K562 (cell line): ENCODE measurements at regions not wholly inside any gene's neighbourhood (a gene's known extent, or its start where the extent isn't known, plus 50 kb on each side); places are given as distances from the start of the nearest gene placed in this dataset.

Experiments
- CBX8 ChIP-seq: fragments of 200-600 bp; sonication (generic); IDR thresholded peaks from 2 replicates; pipeline ENCODE4 v1.6.1; 2012; ENCODE audit warnings: borderline replicate concordance, mixed run types, low read depth, mild to moderate bottlenecking, moderate library complexity, mixed read lengths, low read length, control low read depth, inconsistent platforms; ENCODE audit not compliant: poor library complexity, severe bottlenecking; ENCODE audit errors: extremely low read depth
- CEBPZ ChIP-seq: fragments of 150-350 bp; IDR thresholded peaks from 2 replicates; pipeline ENCODE4 v1.6.1; 2014; ENCODE audit warnings: low read depth, mild to moderate bottlenecking, low read length, borderline replicate concordance
- CTBP1 ChIP-seq: fragments of 450-650 bp; IDR thresholded peaks from 2 replicates; pipeline ENCODE4 v1.6.1; 2016; ENCODE audit warnings: borderline replicate concordance
- NRF1 ChIP-seq, 2 experiments: fragments of 450-650 bp; IDR thresholded peaks in 1 of 2; conservative IDR thresholded peaks in 1 of 2; 2 replicates each; pipeline ENCODE4 v1.6.1; 2014; ENCODE audit warnings: mild to moderate bottlenecking in 2 of 2
- POLR2A ChIP-seq: fragments of 450-650 bp; conservative IDR thresholded peaks from 2 replicates; pipeline ENCODE4 v1.6.1; 2016
- TAF1 ChIP-seq: IDR thresholded peaks from 2 replicates; pipeline ENCODE4 v1.6.1; 2011; ENCODE audit warnings: mild to moderate bottlenecking, low read length, moderate library complexity; ENCODE audit not compliant: insufficient read depth, control insufficient read depth, severe bottlenecking; ENCODE audit errors: extremely low read depth
- TRIM28 ChIP-seq: fragments of 450-650 bp; IDR thresholded peaks from 2 replicates; pipeline ENCODE4 v1.6.1; 2017
- TF ChIP-seq, protein P1 (sequence below), 3 experiments: IDR thresholded peaks in 2 of 3; conservative IDR thresholded peaks in 1 of 3; 2 replicates each; pipeline ENCODE4 v1.5.1; 2011 to 2012; ENCODE audit warnings: low read length in 3 of 3, mild to moderate bottlenecking in 3 of 3, control low read depth in 2 of 3, improper control_type of control experiment in 1 of 3, inconsistent platforms in 1 of 3, low read depth in 1 of 3, mixed read lengths in 1 of 3, moderate library complexity in 1 of 3; ENCODE audit not compliant: insufficient read depth in 2 of 3
- TF ChIP-seq, protein P2 (sequence below), 2 experiments: fragments of 450-650 bp in 1 of 2; sonication (generic) in 1 of 2; formaldehyde crosslinking in 1 of 2; IDR thresholded peaks in 1 of 2; conservative IDR thresholded peaks in 1 of 2; 2 replicates each; pipeline versions ENCODE4 v1.6.1 to v1.8.1; 2016 to 2023; ENCODE audit warnings: mild to moderate bottlenecking in 2 of 2, moderate library complexity in 2 of 2, inconsistent platforms in 1 of 2, missing genetic modification reagents in 1 of 2

GRCh38 chr4:177706916-177707315, 264.7 kb upstream of the AGA start:
- TF ChIP-seq, protein P1, sequence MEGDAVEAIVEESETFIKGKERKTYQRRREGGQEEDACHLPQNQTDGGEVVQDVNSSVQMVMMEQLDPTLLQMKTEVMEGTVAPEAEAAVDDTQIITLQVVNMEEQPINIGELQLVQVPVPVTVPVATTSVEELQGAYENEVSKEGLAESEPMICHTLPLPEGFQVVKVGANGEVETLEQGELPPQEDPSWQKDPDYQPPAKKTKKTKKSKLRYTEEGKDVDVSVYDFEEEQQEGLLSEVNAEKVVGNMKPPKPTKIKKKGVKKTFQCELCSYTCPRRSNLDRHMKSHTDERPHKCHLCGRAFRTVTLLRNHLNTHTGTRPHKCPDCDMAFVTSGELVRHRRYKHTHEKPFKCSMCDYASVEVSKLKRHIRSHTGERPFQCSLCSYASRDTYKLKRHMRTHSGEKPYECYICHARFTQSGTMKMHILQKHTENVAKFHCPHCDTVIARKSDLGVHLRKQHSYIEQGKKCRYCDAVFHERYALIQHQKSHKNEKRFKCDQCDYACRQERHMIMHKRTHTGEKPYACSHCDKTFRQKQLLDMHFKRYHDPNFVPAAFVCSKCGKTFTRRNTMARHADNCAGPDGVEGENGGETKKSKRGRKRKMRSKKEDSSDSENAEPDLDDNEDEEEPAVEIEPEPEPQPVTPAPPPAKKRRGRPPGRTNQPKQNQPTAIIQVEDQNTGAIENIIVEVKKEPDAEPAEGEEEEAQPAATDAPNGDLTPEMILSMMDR (IDR thresholded peaks at IDR 0.05 in 2 of 3, conservative IDR thresholded peaks at IDR 0.05 in 1 of 3; ENCODE audit: insufficient read depth in 2 of 3, low read depth in 1 of 3, low read length in 3 of 3): no peak
- TF ChIP-seq CEBPZ: no peak
- TF ChIP-seq TRIM28: no peak
- no peak for TF ChIP-seq NRF1 (conservative IDR thresholded peaks at IDR 0.05 in 1 of 2, IDR thresholded peaks at IDR 0.05 in 1 of 2)
- TF ChIP-seq, protein P2, sequence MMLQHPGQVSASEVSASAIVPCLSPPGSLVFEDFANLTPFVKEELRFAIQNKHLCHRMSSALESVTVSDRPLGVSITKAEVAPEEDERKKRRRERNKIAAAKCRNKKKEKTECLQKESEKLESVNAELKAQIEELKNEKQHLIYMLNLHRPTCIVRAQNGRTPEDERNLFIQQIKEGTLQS (IDR thresholded peaks at IDR 0.05): no peak
- TF ChIP-seq, protein P2 (CRISPR knock-in tag; conservative IDR thresholded peaks at IDR 0.05): no peak
- TF ChIP-seq TAF1: no peak
- TF ChIP-seq POLR2A: no peak
- no peak for TF ChIP-seq CTBP1
- TF ChIP-seq CBX8: no peak
